K562 (cell line): ENCODE measurements at regions not wholly inside any gene's neighbourhood (a gene's known extent, or its start where the extent isn't known, plus 50 kb on each side); places are given as distances from the start of the nearest gene placed in this dataset.

ENCODE experiments used
- DMBX1 ChIP-seq: fragments of 250-450 bp; sonication (Bioruptor Pico); IDR thresholded peaks from 2 replicates; pipeline ENCODE4 v1.8.0; 2022; ENCODE audit warnings: inconsistent platforms, mild to moderate bottlenecking, moderate library complexity, borderline replicate concordance
- JUND ChIP-seq, 2 experiments: IDR thresholded peaks; 2 replicates in 1 of 2; 3 replicates in 1 of 2; pipeline ENCODE4 v1.6.1; 2011; ENCODE audit warnings: borderline replicate concordance in 2 of 2, low read depth in 2 of 2, low read length in 2 of 2, improper control_type of control experiment in 1 of 2, missing biosample characterization in 1 of 2, missing genetic modification characterization in 1 of 2, missing genetic modification reagents in 1 of 2
- MAZ ChIP-seq, 2 experiments: fragments of 450-650 bp in 1 of 2; sonication (generic) in 1 of 2; formaldehyde crosslinking; IDR thresholded peaks in 1 of 2; conservative IDR thresholded peaks in 1 of 2; 2 replicates each; pipeline versions ENCODE4 v1.4.0 to v1.5.0; 2020; ENCODE audit warnings: mild to moderate bottlenecking in 1 of 2, missing genetic modification reagents in 1 of 2
- NRF1 ChIP-seq, 2 experiments: fragments of 450-650 bp; IDR thresholded peaks in 1 of 2; conservative IDR thresholded peaks in 1 of 2; 2 replicates each; pipeline ENCODE4 v1.6.1; 2014; ENCODE audit warnings: mild to moderate bottlenecking in 2 of 2
- PHB2 ChIP-seq: fragments of 450-650 bp; IDR thresholded peaks from 2 replicates; pipeline ENCODE4 v1.6.1; 2017; ENCODE audit warnings: low read depth
- RAD51 ChIP-seq: fragments of 450-650 bp; IDR thresholded peaks from 2 replicates; pipeline ENCODE4 v1.7.1; 2016; ENCODE audit warnings: low read depth, mild to moderate bottlenecking, borderline replicate concordance
- SP2 ChIP-seq: IDR thresholded peaks from 2 replicates; pipeline ENCODE4 v1.6.1; 2011; ENCODE audit warnings: mild to moderate bottlenecking, low read depth, low read length, moderate library complexity; ENCODE audit not compliant: poor library complexity, severe bottlenecking; ENCODE audit errors: extremely low read depth
- YY1 ChIP-seq, 3 experiments: IDR thresholded peaks; 2 replicates each; pipeline ENCODE4 v1.6.1; 2011; ENCODE audit warnings: low read length in 2 of 3, mild to moderate bottlenecking in 2 of 3, moderate library complexity in 2 of 3, borderline replicate concordance in 1 of 3, control low read depth in 1 of 3, low read depth in 1 of 3; ENCODE audit not compliant: insufficient read depth in 3 of 3, insufficient replicate concordance in 2 of 3, control insufficient read depth in 1 of 3, insufficient read length in 1 of 3; ENCODE audit errors: extremely low read depth in 1 of 3
- TF ChIP-seq, protein P1 (sequence below): fragments of 450-650 bp; IDR thresholded peaks from 2 replicates; pipeline ENCODE4 v1.6.1; 2016; ENCODE audit warnings: low read depth, mild to moderate bottlenecking, moderate library complexity
- TF ChIP-seq, protein P2 (sequence below): conservative IDR thresholded peaks from 2 replicates; pipeline ENCODE4 v1.6.1; 2011; ENCODE audit warnings: low read depth, mild to moderate bottlenecking, low read length; ENCODE audit not compliant: control insufficient read depth
- TF ChIP-seq, protein P3 (sequence below): fragments of 450-650 bp; formaldehyde crosslinking; IDR thresholded peaks from 2 replicates; pipeline ENCODE4 v1.4.0; 2022; ENCODE audit warnings: missing genetic modification characterization
- TF ChIP-seq, protein P4 (sequence below): sonication (generic); formaldehyde crosslinking; IDR thresholded peaks from 2 replicates; pipeline ENCODE4 v1.9.0; 2022; ENCODE audit warnings: mild to moderate bottlenecking, missing genetic modification reagents

- TF ChIP-seq MAZ (CRISPR knock-in tag; conservative IDR thresholded peaks at IDR 0.05 in 1 of 2, IDR thresholded peaks at IDR 0.05 in 1 of 2): no peak
- TF ChIP-seq NRF1 (conservative IDR thresholded peaks at IDR 0.05 in 1 of 2, IDR thresholded peaks at IDR 0.05 in 1 of 2): no peak
- TF ChIP-seq, protein P1, sequence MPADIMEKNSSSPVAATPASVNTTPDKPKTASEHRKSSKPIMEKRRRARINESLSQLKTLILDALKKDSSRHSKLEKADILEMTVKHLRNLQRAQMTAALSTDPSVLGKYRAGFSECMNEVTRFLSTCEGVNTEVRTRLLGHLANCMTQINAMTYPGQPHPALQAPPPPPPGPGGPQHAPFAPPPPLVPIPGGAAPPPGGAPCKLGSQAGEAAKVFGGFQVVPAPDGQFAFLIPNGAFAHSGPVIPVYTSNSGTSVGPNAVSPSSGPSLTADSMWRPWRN: no peak
- TF ChIP-seq PHB2: no peak
- TF ChIP-seq, protein P2, sequence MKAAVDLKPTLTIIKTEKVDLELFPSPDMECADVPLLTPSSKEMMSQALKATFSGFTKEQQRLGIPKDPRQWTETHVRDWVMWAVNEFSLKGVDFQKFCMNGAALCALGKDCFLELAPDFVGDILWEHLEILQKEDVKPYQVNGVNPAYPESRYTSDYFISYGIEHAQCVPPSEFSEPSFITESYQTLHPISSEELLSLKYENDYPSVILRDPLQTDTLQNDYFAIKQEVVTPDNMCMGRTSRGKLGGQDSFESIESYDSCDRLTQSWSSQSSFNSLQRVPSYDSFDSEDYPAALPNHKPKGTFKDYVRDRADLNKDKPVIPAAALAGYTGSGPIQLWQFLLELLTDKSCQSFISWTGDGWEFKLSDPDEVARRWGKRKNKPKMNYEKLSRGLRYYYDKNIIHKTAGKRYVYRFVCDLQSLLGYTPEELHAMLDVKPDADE: no peak
- TF ChIP-seq RAD51: no peak
- TF ChIP-seq, protein P3, sequence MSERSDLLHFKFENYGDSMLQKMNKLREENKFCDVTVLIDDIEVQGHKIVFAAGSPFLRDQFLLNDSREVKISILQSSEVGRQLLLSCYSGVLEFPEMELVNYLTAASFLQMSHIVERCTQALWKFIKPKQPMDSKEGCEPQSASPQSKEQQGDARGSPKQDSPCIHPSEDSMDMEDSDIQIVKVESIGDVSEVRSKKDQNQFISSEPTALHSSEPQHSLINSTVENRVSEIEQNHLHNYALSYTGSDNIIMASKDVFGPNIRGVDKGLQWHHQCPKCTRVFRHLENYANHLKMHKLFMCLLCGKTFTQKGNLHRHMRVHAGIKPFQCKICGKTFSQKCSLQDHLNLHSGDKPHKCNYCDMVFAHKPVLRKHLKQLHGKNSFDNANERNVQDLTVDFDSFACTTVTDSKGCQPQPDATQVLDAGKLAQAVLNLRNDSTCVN: no peak
- no peak for TF ChIP-seq JUND (IDR thresholded peaks at IDR 0.05; ENCODE audit: borderline replicate concordance, low read depth, low read length)
- TF ChIP-seq JUND (tag; IDR thresholded peaks at IDR 0.05; ENCODE audit: borderline replicate concordance, low read depth, low read length): no peak
- no peak for TF ChIP-seq YY1 (IDR thresholded peaks at IDR 0.05; ENCODE audit: borderline replicate concordance in 1 of 3, control insufficient read depth in 1 of 3, extremely low read depth in 1 of 3, insufficient read depth in 3 of 3, insufficient read length in 1 of 3, insufficient replicate concordance in 2 of 3, low read depth in 1 of 3, low read length in 2 of 3)
- no peak for TF ChIP-seq SP2
- TF ChIP-seq, protein P4, sequence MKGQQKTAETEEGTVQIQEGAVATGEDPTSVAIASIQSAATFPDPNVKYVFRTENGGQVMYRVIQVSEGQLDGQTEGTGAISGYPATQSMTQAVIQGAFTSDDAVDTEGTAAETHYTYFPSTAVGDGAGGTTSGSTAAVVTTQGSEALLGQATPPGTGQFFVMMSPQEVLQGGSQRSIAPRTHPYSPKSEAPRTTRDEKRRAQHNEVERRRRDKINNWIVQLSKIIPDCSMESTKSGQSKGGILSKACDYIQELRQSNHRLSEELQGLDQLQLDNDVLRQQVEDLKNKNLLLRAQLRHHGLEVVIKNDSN (CRISPR knock-in tag): no peak
- no peak for TF ChIP-seq DMBX1 (CRISPR knock-in tag)
Observed at GRCh38 chr13:77832339-77833100, 86.1 kb downstream of the EDNRB start.
